Peyer's patch (tissue), 4 donors: ENCODE measurements at regions not wholly inside any gene's neighbourhood (a gene's known extent, or its start where the extent isn't known, plus 50 kb on each side); places are given as distances from the start of the nearest gene placed in this dataset.

Experiments used
- CTCF ChIP-seq, 6 experiments: fragments of 450-650 bp in 4 of 6; fragments of 200-600 bp in 2 of 6; sonication (generic) in 1 of 6; IDR thresholded peaks; one replicate each; pipeline ENCODE4 v1.5.1; 2017 to 2019; ENCODE audit warnings: antibody characterized with exemption in 6 of 6, mild to moderate bottlenecking in 3 of 6, moderate library complexity in 1 of 6
- POLR2A ChIP-seq, 2 donors: fragments of 450-650 bp; IDR thresholded peaks; one replicate each; pipeline ENCODE4 v1.5.1; 2017; ENCODE audit warnings: antibody characterized with exemption in 2 of 2, mild to moderate bottlenecking in 2 of 2, moderate library complexity in 2 of 2

DNA sequence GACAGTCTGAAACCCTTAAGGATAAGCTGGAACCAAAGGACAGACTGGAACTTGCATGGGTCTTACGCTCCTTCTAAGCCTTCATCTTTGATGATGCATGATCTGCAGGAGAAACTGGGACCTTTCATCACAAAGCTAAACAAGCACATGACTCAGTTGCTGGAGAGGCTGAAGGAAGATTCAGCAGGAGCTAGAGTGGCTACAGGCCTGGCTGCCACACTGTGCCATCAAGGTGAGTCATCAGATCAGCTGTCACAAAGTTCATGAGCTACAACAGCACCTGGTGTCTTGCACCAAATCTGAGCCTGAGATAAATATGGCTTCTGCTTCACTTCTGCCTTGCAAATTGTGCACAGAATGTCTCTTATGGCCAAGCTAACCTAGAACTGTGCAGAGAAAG, 95.5 kb upstream of the MARK1 start:
- TF ChIP-seq CTCF (IDR thresholded peaks at IDR 0.05) (no peak), POLR2A (IDR thresholded peaks at IDR 0.05) (no peak)
